SU-DHL-6 (cell line): ENCODE measurements at regions not wholly inside any gene's neighbourhood (a gene's known extent, or its start where the extent isn't known, plus 50 kb on each side); places are given as distances from the start of the nearest gene placed in this dataset.

ENCODE experiments used
- H2AFZ ChIP-seq: fragments of 200-600 bp; sonication (generic); 2 replicates; pipeline ENCODE4 v1.6.1; 2014; ENCODE audit warnings: low read depth, mild to moderate bottlenecking, moderate library complexity, mixed read lengths, antibody characterized with exemption, low read length; ENCODE audit not compliant: severe bottlenecking
- H3F3A ChIP-seq: fragments of 200-600 bp; shearing (Covaris generic); 2 replicates; pipeline ENCODE4 v1.6.0; 2016; ENCODE audit warnings: antibody characterized with exemption, mild to moderate bottlenecking; ENCODE audit not compliant: insufficient read depth
- H3K27ac ChIP-seq: fragments of 200-600 bp; sonication (generic); 2 replicates; pipeline ENCODE4 v1.5.1; 2016; ENCODE audit warnings: low read depth, mild to moderate bottlenecking, low read length, moderate library complexity, mixed read lengths
- H3K27me3 ChIP-seq: fragments of 200-600 bp; sonication (generic), shearing (Covaris generic); 2 replicates; pipeline ENCODE4 v1.6.0; 2014; ENCODE audit warnings: mild to moderate bottlenecking, low read length
- H3K36me3 ChIP-seq: fragments of 200-600 bp; sonication (generic); 2 replicates; pipeline ENCODE4 v1.6.1; 2014; ENCODE audit warnings: mild to moderate bottlenecking, low read length, mixed read lengths
- H3K4me2 ChIP-seq: fragments of 300-600, 200-600 bp; shearing (Covaris generic), sonication (generic); 2 replicates; pipeline ENCODE4 v1.6.0; 2014; ENCODE audit warnings: low read length, low read depth, mild to moderate bottlenecking; ENCODE audit not compliant: poor library complexity, severe bottlenecking
- H3K4me3 ChIP-seq: fragments of 200-600 bp; sonication (generic); 2 replicates; pipeline ENCODE4 v1.5.1; 2014; ENCODE audit warnings: antibody characterized with exemption, low read length, mild to moderate bottlenecking, mixed read lengths; ENCODE audit not compliant: insufficient read depth, poor library complexity, severe bottlenecking
- H3K79me2 ChIP-seq: fragments of 200-600 bp; sonication (generic); 2 replicates; pipeline ENCODE4 v1.6.1; 2014; ENCODE audit warnings: mild to moderate bottlenecking, low read length, moderate library complexity; ENCODE audit not compliant: insufficient read depth
- H3K9ac ChIP-seq: fragments of 200-600 bp; sonication (generic); 2 replicates; pipeline ENCODE4 v1.7.0; 2014; ENCODE audit warnings: mild to moderate bottlenecking, low read length
- H3K9me2 ChIP-seq: fragments of 200-600 bp; sonication (generic); replicated peaks from 2 replicates; pipeline ENCODE4 v1.6.1; 2014; ENCODE audit warnings: low read length; ENCODE audit not compliant: insufficient read depth
- H3K9me3 ChIP-seq: fragments of 200-600 bp; sonication (generic); 2 replicates; pipeline ENCODE4 v1.6.1; 2014; ENCODE audit warnings: low read length, mixed read lengths; ENCODE audit not compliant: insufficient read depth
- H4K20me1 ChIP-seq: fragments of 200-600 bp; sonication (generic); 2 replicates; pipeline ENCODE4 v1.6.1; 2014; ENCODE audit warnings: low read depth, mild to moderate bottlenecking, antibody characterized with exemption, low read length, moderate library complexity, mixed read lengths
- CTCF ChIP-seq: fragments of 200-600 bp; sonication (generic); IDR thresholded peaks from one replicate; pipeline ENCODE4 v1.5.1; 2017; ENCODE audit warnings: antibody characterized with exemption, mild to moderate bottlenecking, low read length, moderate library complexity; ENCODE audit not compliant: insufficient read depth, poor library complexity, severe bottlenecking
- EZH2phosphoT487 ChIP-seq: fragments of 200-600 bp; sonication (generic), shearing (Covaris generic); conservative IDR thresholded peaks from 2 replicates; pipeline ENCODE4 v1.6.1; 2018; ENCODE audit warnings: mild to moderate bottlenecking, antibody characterized with exemption, low read length, moderate library complexity, mixed read lengths

GRCh38 chr18:29608982-29609381 lies 1432.1 kb upstream of the CDH2 start:
- Histone ChIP-seq H3K9me3 (peaks cover 17% of the 10 kb centered on the region; the same call in 1 of the 2 replicates), H3K4me3 (no peak overlapping the region), H3K9ac (no peak overlapping the region), H3K27me3 (no peaks in the 10 kb centered on the region), H3K36me3 (no peaks in the 10 kb centered on the region), H3K27ac (no peak overlapping the region), H4K20me1 (no peaks in the 10 kb centered on the region), H3K79me2 (no peaks in the 10 kb centered on the region), H3F3A (no peaks in the 10 kb centered on the region), H3K9me2 (no peaks in the 10 kb centered on the region), H2AFZ (no peak overlapping the region), H3K4me2 (no peak overlapping the region)
- TF ChIP-seq EZH2phosphoT487, result no peak
- no peak for TF ChIP-seq CTCF

- TF ChIP-seq EZH2phosphoT487 (no peak), CTCF (no peak)
These were observed 1428.4 kb upstream of the CDH2 start for GRCh38 chr18:29605365-29605764.

GRCh38 chr18:29596959-29597358 lies 1420.0 kb upstream of the CDH2 start:
- H3K36me3 ChIP-seq, result no peaks in the 10 kb centered on the region
- no peak overlapping the region for H3K9ac ChIP-seq
- no peak for TF ChIP-seq CTCF
- TF ChIP-seq EZH2phosphoT487, result no peak
- no peak overlapping the region for H2AFZ ChIP-seq
- H3K9me3 ChIP-seq, result no peaks in the 10 kb centered on the region
- no peaks in the 10 kb centered on the region for H3F3A ChIP-seq
- H3K9me2 ChIP-seq, result no peaks in the 10 kb centered on the region
- no peaks in the 10 kb centered on the region for H3K27me3 ChIP-seq
- H3K79me2 ChIP-seq, result no peaks in the 10 kb centered on the region
- no peak overlapping the region for H3K27ac ChIP-seq
- no peaks in the 10 kb centered on the region for H4K20me1 ChIP-seq
- H3K4me3 ChIP-seq, result no peak overlapping the region
- no peak overlapping the region for H3K4me2 ChIP-seq

More at GRCh38 chr18:29605365-29605764, 1428.4 kb upstream of the CDH2 start:
- Histone ChIP-seq H3K9ac (no peak overlapping the region), H3K9me2 (no peaks in the 10 kb centered on the region), H3K9me3 (peaks cover 17% of the 10 kb centered on the region; the same call in 1 of the 2 replicates), H2AFZ (no peak overlapping the region), H3K4me3 (no peak overlapping the region), H3K27ac (no peak overlapping the region), H3K36me3 (no peaks in the 10 kb centered on the region), H3K27me3 (no peaks in the 10 kb centered on the region), H3F3A (no peaks in the 10 kb centered on the region), H3K4me2 (no peak overlapping the region), H4K20me1 (no peaks in the 10 kb centered on the region), H3K79me2 (no peaks in the 10 kb centered on the region)
